ENCODE measurements at regions not wholly inside any gene's neighbourhood (a gene's known extent, or its start where the extent isn't known, plus 50 kb on each side); places are given as distances from the start of the nearest gene placed in this dataset.

GRCh38 chr17:13302419-13302818 is 284.6 kb upstream of the ELAC2 start:
- Histone ChIP-seq H3K27me3 (ENCODE audit: control insufficient read depth, insufficient read depth, low read length) (no peaks in the 10 kb centered on the region), H3K4me3 (replicated peaks in 1 of 4; ENCODE audit: control extremely low read depth in 1 of 4, insufficient read depth in 1 of 4, low read depth in 3 of 4, low read length in 4 of 4) (no peak overlapping the region), H3K79me2 (ENCODE audit: control insufficient read depth, insufficient read depth, low read length) (no peaks in the 10 kb centered on the region), H3K4me1 (ENCODE audit: control insufficient read depth, extremely low read depth, insufficient read depth, low read length) (no peaks in the 10 kb centered on the region), H3K9ac (ENCODE audit: insufficient read depth, low read length) (no peak overlapping the region), H3K36me3 (ENCODE audit: control insufficient read depth, insufficient read depth, low read length) (no peaks in the 10 kb centered on the region), H3K9me3 (ENCODE audit: control insufficient read depth, insufficient read depth, low read depth, low read length) (no peaks in the 10 kb centered on the region), H4K20me1 (ENCODE audit: control insufficient read depth, extremely low read depth, insufficient read depth, low read length) (no peaks in the 10 kb centered on the region), H2AFZ (ENCODE audit: low read length) (no peak overlapping the region), H3K4me2 (ENCODE audit: extremely low read depth, insufficient read depth, low read length) (no peak overlapping the region), H3K27ac (ENCODE audit: insufficient read depth, low read length) (no peak overlapping the region)
- TF ChIP-seq EZH2 (IDR thresholded peaks at IDR 0.05; ENCODE audit: low read length, missing control alignments), result no peak
- no peak for TF ChIP-seq CTCF (conservative IDR thresholded peaks at IDR 0.05 in 1 of 2, IDR thresholded peaks at IDR 0.05 in 1 of 2; ENCODE audit: low read depth in 1 of 2, low read length in 2 of 2)
- no peak for DNase-seq (ENCODE audit: low read depth in 2 of 2)

- Histone ChIP-seq H2AFZ (ENCODE audit: low read length) (no peak overlapping the region), H3K79me2 (ENCODE audit: control insufficient read depth, insufficient read depth, low read length) (no peaks in the 10 kb centered on the region), H3K9me3 (ENCODE audit: control insufficient read depth, insufficient read depth, low read depth, low read length) (no peaks in the 10 kb centered on the region), H3K4me2 (ENCODE audit: extremely low read depth, insufficient read depth, low read length) (no peak overlapping the region), H3K36me3 (ENCODE audit: control insufficient read depth, insufficient read depth, low read length) (no peaks in the 10 kb centered on the region), H3K4me1 (ENCODE audit: control insufficient read depth, extremely low read depth, insufficient read depth, low read length) (no peaks in the 10 kb centered on the region), H3K27me3 (ENCODE audit: control insufficient read depth, insufficient read depth, low read length) (no peaks in the 10 kb centered on the region), H4K20me1 (ENCODE audit: control insufficient read depth, extremely low read depth, insufficient read depth, low read length) (no peaks in the 10 kb centered on the region), H3K9ac (ENCODE audit: insufficient read depth, low read length) (no peak overlapping the region), H3K4me3 (replicated peaks in 1 of 4; ENCODE audit: control extremely low read depth in 1 of 4, insufficient read depth in 1 of 4, low read depth in 3 of 4, low read length in 4 of 4) (no peak overlapping the region), H3K27ac (ENCODE audit: insufficient read depth, low read length) (no peak overlapping the region)
- TF ChIP-seq CTCF (conservative IDR thresholded peaks at IDR 0.05 in 1 of 2, IDR thresholded peaks at IDR 0.05 in 1 of 2; ENCODE audit: low read depth in 1 of 2, low read length in 2 of 2), result no peak
- TF ChIP-seq EZH2 (IDR thresholded peaks at IDR 0.05; ENCODE audit: low read length, missing control alignments), result no peak
- DNase-seq (ENCODE audit: low read depth in 2 of 2), result no peak
Observed at GRCh38 chr17:13297183-13297582, 279.4 kb upstream of the ELAC2 start.

GRCh38 chr17:13293421-13293820 is 275.6 kb upstream of the ELAC2 start:
- H3K4me2 ChIP-seq (ENCODE audit: extremely low read depth, insufficient read depth, low read length), result no peak overlapping the region
- H3K27ac ChIP-seq (ENCODE audit: insufficient read depth, low read length), result no peak overlapping the region
- no peaks in the 10 kb centered on the region for H3K36me3 ChIP-seq (ENCODE audit: control insufficient read depth, insufficient read depth, low read length)
- H3K4me3 ChIP-seq (replicated peaks in 1 of 4; ENCODE audit: control extremely low read depth in 1 of 4, insufficient read depth in 1 of 4, low read depth in 3 of 4, low read length in 4 of 4), result no peak overlapping the region
- no peaks in the 10 kb centered on the region for H4K20me1 ChIP-seq (ENCODE audit: control insufficient read depth, extremely low read depth, insufficient read depth, low read length)
- no peaks in the 10 kb centered on the region for H3K9me3 ChIP-seq (ENCODE audit: control insufficient read depth, insufficient read depth, low read depth, low read length)
- H3K4me1 ChIP-seq (ENCODE audit: control insufficient read depth, extremely low read depth, insufficient read depth, low read length), result no peaks in the 10 kb centered on the region
- TF ChIP-seq EZH2 (IDR thresholded peaks at IDR 0.05; ENCODE audit: low read length, missing control alignments) (no peak), CTCF (conservative IDR thresholded peaks at IDR 0.05 in 1 of 2, IDR thresholded peaks at IDR 0.05 in 1 of 2; ENCODE audit: low read depth in 1 of 2, low read length in 2 of 2) (no peak)
- H2AFZ ChIP-seq (ENCODE audit: low read length), result no peak overlapping the region
- H3K27me3 ChIP-seq (ENCODE audit: control insufficient read depth, insufficient read depth, low read length), result no peaks in the 10 kb centered on the region
- H3K9ac ChIP-seq (ENCODE audit: insufficient read depth, low read length), result no peak overlapping the region
- no peak for DNase-seq (ENCODE audit: low read depth in 2 of 2)
- H3K79me2 ChIP-seq (ENCODE audit: control insufficient read depth, insufficient read depth, low read length), result no peaks in the 10 kb centered on the region

All from fibroblast of lung (primary cell).